Cardiac fibroblast (primary cell): ENCODE measurements at regions not wholly inside any gene's neighbourhood (a gene's known extent, or its start where the extent isn't known, plus 50 kb on each side); places are given as distances from the start of the nearest gene placed in this dataset.

Experiments
- DNase-seq, 2 donors: peaks; one replicate each; pipeline versions ENCODE4 v3.0.0 to v3.0.0-alpha.2; 2010; ENCODE audit warnings: low read depth in 2 of 2
- H3K4me3 ChIP-seq, 2 donors: replicated peaks in 1 of 2; 1 replicate in 1 of 2; 2 replicates in 1 of 2; pipeline ENCODE4 v1.5.1; 2011; ENCODE audit warnings: low read depth in 2 of 2, low read length in 2 of 2, mild to moderate bottlenecking in 2 of 2, moderate library complexity in 1 of 2
- TF ChIP-seq, protein P1 (sequence below): IDR thresholded peaks from one replicate; pipeline ENCODE4 v1.5.1; 2011; ENCODE audit warnings: low read depth, mild to moderate bottlenecking, low read length, inconsistent platforms

DNA sequence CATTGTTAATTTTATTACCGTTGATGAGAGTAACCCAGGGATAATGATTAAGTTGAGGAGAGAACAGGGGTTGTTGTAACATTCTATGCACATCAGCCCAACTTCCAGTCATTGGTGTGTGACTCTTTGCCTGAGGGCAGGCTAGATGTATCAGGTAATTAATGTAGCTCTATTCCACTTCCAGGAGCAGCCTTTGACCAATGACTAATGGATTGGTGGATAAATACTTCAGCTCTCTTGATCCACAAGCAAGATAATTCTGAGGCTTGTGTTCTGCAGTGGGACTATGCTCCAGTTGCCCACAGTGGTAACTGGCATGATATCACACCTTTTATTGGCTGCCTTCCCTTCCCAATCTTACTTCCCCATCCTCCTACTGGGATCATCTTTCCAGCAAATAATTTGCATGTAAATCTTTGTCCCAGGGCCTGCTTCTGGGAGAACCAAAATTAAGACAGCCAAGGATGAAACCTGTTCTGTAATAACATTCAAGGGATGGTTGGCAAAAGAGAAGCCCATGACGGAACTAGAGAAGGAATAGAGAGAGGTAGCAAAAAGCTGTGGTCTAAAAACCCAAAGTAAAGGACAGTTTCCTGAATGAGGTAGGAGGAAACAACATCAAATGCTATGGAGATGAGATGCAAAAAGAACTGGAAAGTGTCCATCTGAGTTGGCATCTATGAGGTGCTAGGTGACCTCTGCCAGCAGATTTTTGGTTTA is 241.4 kb upstream of the RPS6KA3 start:
- TF ChIP-seq, protein P1, sequence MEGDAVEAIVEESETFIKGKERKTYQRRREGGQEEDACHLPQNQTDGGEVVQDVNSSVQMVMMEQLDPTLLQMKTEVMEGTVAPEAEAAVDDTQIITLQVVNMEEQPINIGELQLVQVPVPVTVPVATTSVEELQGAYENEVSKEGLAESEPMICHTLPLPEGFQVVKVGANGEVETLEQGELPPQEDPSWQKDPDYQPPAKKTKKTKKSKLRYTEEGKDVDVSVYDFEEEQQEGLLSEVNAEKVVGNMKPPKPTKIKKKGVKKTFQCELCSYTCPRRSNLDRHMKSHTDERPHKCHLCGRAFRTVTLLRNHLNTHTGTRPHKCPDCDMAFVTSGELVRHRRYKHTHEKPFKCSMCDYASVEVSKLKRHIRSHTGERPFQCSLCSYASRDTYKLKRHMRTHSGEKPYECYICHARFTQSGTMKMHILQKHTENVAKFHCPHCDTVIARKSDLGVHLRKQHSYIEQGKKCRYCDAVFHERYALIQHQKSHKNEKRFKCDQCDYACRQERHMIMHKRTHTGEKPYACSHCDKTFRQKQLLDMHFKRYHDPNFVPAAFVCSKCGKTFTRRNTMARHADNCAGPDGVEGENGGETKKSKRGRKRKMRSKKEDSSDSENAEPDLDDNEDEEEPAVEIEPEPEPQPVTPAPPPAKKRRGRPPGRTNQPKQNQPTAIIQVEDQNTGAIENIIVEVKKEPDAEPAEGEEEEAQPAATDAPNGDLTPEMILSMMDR: no peak
- H3K4me3 ChIP-seq: no peak overlapping the region
- DNase-seq: no peak

DNA sequence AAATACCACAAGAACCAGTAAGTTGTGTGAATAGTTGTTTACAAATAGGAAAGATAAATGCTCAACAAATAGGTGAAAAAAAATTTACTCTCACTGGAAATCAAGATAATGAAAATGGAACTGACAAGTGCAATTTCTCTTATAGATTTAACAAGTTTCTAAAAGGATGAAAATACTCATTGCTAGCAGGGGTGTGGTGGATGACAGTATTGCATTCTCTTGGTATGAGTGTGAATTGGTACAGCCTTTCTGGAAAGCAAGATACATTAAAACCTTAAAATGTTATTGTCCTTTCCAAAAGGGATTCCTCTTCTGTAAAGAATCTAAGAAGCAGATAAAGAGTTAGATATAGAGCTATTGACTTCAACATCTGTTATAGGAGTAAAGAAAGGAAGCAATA is 240.0 kb upstream of the RPS6KA3 start:
- no peak for DNase-seq
- H3K4me3 ChIP-seq: no peak overlapping the region
- TF ChIP-seq, protein P1: no peak

DNA sequence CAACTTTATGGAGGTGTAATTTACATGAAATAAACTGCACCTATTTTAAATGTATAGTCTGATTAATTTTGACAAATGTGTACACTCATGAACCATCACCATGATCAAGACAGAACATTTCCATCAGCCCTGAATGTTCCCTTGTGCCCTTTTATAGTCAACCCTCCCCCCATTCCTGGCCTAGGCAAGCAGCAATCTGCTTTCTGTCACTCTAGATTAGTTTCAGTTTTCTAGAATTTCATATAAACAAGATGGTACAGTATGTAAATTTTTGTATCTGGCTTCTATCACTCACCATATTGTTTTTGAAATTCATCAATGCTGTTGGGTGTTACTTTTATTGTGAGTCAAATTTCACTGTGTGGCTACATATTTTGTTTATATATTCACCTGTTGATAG is 234.2 kb upstream of the RPS6KA3 start:
- DNase-seq: no peak
- TF ChIP-seq, protein P1: no peak
- no peak overlapping the region for H3K4me3 ChIP-seq

DNA sequence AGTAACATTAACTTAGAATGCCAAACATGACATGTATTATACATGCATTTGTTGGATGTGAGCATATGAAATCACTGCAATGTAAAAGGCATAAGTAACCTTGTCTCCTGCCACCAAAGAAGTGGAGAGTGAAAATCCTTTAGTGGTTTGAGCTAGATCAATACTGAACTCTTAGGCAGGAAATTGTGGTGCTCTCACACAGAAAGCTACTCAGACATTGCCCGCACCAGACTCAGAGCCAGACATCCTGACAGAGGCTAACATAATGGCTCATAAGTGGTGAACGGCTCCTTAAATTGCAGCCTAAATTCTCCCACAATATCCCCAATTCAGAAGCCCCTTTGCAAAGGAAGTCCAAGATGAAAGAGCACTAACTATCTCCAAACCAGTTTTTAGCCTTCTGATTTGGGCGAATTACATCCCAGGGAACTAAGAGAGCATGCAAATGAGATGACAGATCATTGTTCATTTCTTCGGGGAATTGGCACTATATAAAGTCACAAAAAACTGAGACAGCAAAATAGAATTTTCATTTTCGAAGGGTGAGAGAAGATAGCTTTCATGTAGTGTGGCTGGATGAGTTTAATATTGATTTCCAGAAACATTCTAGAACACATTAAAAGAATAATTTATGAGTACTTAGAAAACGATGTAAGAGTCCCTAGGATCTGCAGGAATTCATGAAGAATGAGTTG is 233.6 kb upstream of the RPS6KA3 start:
- TF ChIP-seq, protein P1: no peak
- DNase-seq: no peak
- H3K4me3 ChIP-seq: no peak overlapping the region

DNA sequence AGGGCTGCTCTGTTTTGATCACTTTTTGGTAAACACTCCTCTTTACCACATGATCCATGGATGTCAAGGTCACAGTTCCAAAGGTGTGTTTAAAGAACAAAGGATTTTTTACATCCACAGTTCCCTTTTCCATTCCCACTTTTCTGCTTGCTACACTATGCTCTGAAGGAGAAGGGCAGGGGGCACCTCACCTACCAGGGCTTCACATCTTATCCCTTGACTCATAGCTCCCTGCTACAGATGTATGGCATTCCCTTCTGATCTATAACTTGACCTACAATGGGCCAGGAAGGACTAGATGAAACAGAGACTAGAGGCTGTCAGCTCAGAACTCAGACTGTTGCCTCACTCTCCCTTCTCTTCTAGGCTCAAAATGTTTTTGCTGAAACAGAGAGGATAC is 233.1 kb upstream of the RPS6KA3 start:
- no peak overlapping the region for H3K4me3 ChIP-seq
- no peak for DNase-seq
- TF ChIP-seq, protein P1: no peak

DNA sequence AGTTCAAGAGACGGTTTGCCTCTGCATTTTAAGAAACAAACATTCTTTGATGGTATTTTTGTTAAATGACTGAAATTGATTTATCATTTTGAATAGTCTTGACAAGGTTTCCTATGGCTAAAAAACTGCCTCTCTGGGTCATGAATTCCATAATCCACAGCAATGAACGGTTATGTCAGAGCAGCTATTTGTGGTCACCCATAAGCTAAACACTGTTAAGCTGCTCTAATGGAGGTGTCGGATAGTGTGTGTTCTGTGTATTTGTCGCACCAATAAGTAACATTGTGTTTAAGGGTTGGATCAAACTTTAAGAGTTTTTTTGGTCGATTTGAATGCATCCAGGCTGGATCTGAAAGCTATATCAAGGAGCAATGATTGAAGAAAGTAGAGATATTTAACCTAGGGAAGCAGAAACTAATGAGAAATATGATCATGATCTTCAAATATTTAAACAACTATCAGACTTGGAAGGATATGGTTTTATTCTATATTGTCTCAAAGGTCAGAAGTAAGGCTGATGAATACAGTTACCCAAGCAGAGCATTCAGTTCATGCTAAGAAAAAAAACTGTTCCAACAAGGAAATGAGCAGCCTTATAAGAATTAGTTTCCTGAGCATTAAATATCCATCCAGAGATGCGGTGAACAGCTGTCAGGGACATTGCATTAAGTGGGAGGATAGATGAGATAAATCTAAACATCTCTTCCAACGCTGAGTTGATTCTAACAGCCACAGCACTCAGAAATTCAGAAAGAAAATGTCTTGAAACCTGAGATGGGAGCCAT is 232.3 kb upstream of the RPS6KA3 start:
- TF ChIP-seq, protein P1: no peak
- H3K4me3 ChIP-seq: no peak overlapping the region
- DNase-seq: no peak
